H1 (cell line): ENCODE measurements at regions not wholly inside any gene's neighbourhood (a gene's known extent, or its start where the extent isn't known, plus 50 kb on each side); places are given as distances from the start of the nearest gene placed in this dataset.

Experiments
- BACH1 ChIP-seq: IDR thresholded peaks from 2 replicates; pipeline ENCODE4 v1.6.1; 2012; ENCODE audit warnings: low read length, improper control_type of control experiment
- CREB1 ChIP-seq: IDR thresholded peaks from 2 replicates; pipeline ENCODE4 v1.6.1; 2012; ENCODE audit warnings: inconsistent platforms
- GTF2F1 ChIP-seq: IDR thresholded peaks from 2 replicates; pipeline ENCODE4 v1.6.1; 2012; ENCODE audit warnings: low read depth, low read length, improper control_type of control experiment, borderline replicate concordance
- SP4 ChIP-seq: IDR thresholded peaks from 2 replicates; pipeline ENCODE4 v1.6.1; 2012; ENCODE audit warnings: low read length, inconsistent platforms
- TF ChIP-seq, protein P1 (sequence below): fragments of 300-600 bp; sonication (generic); IDR thresholded peaks from 2 replicates; pipeline ENCODE4 v1.7.1; 2012; ENCODE audit warnings: low read length, moderate library complexity, mild to moderate bottlenecking, inconsistent platforms; ENCODE audit not compliant: insufficient replicate concordance

- TF ChIP-seq, protein P1, sequence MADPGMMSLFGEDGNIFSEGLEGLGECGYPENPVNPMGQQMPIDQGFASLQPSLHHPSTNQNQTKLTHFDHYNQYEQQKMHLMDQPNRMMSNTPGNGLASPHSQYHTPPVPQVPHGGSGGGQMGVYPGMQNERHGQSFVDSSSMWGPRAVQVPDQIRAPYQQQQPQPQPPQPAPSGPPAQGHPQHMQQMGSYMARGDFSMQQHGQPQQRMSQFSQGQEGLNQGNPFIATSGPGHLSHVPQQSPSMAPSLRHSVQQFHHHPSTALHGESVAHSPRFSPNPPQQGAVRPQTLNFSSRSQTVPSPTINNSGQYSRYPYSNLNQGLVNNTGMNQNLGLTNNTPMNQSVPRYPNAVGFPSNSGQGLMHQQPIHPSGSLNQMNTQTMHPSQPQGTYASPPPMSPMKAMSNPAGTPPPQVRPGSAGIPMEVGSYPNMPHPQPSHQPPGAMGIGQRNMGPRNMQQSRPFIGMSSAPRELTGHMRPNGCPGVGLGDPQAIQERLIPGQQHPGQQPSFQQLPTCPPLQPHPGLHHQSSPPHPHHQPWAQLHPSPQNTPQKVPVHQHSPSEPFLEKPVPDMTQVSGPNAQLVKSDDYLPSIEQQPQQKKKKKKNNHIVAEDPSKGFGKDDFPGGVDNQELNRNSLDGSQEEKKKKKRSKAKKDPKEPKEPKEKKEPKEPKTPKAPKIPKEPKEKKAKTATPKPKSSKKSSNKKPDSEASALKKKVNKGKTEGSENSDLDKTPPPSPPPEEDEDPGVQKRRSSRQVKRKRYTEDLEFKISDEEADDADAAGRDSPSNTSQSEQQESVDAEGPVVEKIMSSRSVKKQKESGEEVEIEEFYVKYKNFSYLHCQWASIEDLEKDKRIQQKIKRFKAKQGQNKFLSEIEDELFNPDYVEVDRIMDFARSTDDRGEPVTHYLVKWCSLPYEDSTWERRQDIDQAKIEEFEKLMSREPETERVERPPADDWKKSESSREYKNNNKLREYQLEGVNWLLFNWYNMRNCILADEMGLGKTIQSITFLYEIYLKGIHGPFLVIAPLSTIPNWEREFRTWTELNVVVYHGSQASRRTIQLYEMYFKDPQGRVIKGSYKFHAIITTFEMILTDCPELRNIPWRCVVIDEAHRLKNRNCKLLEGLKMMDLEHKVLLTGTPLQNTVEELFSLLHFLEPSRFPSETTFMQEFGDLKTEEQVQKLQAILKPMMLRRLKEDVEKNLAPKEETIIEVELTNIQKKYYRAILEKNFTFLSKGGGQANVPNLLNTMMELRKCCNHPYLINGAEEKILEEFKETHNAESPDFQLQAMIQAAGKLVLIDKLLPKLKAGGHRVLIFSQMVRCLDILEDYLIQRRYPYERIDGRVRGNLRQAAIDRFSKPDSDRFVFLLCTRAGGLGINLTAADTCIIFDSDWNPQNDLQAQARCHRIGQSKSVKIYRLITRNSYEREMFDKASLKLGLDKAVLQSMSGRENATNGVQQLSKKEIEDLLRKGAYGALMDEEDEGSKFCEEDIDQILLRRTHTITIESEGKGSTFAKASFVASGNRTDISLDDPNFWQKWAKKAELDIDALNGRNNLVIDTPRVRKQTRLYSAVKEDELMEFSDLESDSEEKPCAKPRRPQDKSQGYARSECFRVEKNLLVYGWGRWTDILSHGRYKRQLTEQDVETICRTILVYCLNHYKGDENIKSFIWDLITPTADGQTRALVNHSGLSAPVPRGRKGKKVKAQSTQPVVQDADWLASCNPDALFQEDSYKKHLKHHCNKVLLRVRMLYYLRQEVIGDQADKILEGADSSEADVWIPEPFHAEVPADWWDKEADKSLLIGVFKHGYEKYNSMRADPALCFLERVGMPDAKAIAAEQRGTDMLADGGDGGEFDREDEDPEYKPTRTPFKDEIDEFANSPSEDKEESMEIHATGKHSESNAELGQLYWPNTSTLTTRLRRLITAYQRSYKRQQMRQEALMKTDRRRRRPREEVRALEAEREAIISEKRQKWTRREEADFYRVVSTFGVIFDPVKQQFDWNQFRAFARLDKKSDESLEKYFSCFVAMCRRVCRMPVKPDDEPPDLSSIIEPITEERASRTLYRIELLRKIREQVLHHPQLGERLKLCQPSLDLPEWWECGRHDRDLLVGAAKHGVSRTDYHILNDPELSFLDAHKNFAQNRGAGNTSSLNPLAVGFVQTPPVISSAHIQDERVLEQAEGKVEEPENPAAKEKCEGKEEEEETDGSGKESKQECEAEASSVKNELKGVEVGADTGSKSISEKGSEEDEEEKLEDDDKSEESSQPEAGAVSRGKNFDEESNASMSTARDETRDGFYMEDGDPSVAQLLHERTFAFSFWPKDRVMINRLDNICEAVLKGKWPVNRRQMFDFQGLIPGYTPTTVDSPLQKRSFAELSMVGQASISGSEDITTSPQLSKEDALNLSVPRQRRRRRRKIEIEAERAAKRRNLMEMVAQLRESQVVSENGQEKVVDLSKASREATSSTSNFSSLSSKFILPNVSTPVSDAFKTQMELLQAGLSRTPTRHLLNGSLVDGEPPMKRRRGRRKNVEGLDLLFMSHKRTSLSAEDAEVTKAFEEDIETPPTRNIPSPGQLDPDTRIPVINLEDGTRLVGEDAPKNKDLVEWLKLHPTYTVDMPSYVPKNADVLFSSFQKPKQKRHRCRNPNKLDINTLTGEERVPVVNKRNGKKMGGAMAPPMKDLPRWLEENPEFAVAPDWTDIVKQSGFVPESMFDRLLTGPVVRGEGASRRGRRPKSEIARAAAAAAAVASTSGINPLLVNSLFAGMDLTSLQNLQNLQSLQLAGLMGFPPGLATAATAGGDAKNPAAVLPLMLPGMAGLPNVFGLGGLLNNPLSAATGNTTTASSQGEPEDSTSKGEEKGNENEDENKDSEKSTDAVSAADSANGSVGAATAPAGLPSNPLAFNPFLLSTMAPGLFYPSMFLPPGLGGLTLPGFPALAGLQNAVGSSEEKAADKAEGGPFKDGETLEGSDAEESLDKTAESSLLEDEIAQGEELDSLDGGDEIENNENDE: no peak
- no peak for TF ChIP-seq GTF2F1
- TF ChIP-seq SP4: no peak
- no peak for TF ChIP-seq CREB1
- no peak for TF ChIP-seq BACH1
- TF ChIP-seq, all 59 proteins: peak for 0
Measured at GRCh38 chr3:64743156-64743886, 55.5 kb upstream of the ADAMTS9 start (continued).
